ENCODE measurements at regions not wholly inside any gene's neighbourhood (a gene's known extent, or its start where the extent isn't known, plus 50 kb on each side); places are given as distances from the start of the nearest gene placed in this dataset.

DNA sequence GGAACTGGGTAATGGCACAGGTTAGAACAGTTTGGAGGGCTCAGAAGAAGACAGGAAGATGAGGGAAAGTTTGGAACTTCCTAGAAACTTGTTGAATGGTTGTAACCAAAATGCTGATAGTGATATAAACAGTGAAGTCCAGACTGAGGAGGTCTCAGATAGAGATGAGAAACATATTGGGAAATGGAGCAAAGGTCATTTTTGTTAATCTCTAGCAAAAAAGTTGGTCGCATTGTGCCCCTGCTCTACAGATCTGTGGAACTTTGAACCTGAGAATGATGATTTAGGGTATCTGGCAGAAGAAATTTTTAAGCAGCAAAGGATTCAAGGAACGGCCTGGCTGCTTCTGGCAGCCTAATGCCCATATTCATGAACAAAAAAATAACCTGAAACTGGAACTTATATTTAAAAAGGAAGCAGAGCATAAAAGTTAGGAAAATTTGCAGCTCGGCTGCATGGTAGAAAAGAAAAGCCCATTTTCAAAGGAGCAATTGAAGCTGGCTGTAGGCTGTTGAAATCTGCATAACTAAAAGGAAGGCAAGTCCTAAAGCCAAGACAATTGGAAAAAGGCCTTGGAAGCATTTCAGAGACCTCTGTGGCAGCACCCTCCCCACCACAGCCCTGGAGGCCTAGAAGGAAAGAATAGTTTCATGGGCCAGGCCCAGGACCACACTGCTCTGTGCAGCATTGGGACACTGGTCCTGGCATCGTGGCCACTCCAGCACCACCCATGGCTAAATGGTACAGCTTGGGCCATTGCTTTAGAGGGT, 182.6 kb upstream of the CD96 start:
- DNase-seq, result no peak

DNA sequence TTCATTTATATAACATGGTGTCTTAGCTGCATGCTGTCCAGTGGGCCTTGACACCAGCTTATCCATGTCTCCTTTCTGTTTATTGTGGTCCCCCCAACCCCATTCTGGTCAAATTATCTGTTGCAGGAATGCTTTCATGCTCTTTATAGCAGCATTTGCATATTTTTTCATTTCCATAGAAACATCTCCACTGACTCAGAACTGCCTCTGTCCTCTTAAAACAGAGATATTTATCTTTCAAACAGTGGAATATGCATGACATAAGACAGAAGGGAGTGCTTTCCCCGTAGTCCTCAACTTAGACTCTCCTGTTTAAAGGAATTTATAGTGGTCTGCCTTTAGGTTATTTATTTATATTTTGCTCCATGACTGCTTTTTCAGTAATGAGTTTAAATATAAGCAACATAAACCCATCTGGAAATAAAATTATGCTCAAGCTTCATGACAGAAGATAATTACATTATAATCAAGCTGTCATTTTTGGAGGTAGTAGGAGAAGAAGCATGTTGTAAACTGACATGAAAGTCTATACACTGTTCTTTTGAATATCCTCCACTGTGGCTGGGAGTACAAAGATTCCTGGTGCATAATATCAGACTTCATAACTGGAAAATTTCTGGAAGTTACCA, 179.5 kb upstream of the CD96 start:
- no peak for DNase-seq

DNA sequence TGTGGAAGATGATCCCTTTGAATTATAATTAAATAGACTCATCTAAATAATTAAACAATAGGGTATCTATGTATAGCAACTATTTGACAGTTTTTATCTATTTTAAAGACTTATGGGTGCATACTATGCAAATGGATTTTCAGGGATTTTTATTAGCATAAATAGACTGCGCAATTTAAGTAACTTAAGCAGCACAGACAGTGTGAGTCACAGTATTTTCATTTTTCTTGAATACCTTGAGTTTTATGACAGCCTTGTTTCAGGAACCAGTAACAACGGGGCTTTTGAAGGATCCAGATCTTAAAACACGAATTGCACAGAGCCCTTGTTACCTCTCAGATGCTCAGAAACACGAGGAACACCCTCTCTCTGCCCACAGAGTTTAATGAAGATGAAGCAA, 175.5 kb upstream of the CD96 start:
- no peak for DNase-seq

DNA sequence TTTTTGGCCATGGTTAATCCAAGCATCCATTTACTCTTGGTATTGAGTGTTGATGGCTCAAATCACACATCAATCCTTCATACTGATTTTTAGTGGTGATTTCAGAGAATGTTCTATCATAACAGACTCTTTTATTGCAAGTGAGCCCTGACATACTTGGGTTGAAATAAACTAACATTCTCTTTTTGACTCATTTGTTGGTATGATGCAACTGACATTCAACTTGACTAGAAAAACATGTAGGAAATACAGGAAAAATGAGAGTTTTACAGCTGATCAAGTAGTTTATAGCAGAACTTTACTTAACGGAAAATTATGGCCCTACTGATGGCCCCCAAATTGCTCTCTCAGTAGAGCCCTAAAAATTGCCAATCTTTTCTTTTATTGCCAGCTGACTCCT, 173.9 kb upstream of the CD96 start:
- DNase-seq, result no peak

DNA sequence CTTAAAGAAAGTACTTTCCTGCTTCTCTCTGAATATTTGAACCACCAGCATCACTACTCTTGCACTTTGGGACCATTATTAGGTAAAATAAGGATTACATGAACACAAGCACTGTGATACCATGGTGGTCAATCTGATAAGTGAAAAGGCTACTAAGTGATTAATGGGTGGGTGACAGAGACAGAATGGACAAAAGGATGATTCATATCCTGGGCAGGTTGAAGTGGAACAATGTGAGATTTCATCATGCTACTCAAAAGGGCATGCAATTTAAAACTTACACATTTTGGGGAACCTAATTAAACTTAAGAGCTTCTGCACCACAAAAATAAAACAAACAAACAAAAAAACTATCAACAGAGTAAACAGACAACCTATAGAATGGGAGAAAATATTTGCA, 172.0 kb upstream of the CD96 start:
- no peak for DNase-seq

DNA sequence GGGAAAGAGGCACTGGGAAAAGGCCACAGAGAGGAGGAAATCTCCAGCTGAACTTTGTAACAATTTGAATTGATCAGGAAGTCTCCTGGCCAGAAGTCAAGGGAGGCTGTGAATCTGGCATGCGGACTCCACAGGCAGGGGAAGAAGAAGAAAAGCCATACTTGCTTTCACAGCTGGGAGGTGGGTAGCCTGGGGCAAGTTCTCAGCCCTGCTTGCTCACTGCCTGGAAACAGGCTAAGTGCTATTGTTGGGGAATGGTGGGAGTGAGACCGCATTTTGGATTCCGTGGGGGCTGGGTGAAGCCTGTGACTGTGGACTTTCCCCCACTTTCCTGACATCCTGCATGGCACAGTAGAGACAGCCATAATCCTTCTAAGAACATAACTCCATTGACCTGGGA, 168.8 kb upstream of the CD96 start:
- no peak for DNase-seq

DNA sequence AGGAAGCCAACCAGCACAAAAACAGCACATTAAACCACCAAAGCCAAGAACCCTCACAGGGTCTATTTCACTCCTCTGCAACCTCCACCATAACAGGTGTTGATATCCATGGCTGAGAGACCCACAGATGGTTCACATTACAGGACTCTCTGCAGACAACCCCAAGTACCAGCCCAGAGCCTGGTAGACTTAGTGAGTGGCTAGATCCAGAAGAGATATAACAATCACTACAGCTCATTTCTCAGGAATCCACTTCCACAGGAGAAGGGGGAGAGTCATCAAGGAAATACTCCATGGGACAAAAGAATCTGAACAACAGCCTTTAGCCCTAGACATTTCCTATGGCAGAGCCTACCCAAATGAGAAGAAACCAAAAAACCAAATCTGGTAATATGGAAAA, 168.1 kb upstream of the CD96 start:
- peak; percentile 4 for DNase-seq

DNA sequence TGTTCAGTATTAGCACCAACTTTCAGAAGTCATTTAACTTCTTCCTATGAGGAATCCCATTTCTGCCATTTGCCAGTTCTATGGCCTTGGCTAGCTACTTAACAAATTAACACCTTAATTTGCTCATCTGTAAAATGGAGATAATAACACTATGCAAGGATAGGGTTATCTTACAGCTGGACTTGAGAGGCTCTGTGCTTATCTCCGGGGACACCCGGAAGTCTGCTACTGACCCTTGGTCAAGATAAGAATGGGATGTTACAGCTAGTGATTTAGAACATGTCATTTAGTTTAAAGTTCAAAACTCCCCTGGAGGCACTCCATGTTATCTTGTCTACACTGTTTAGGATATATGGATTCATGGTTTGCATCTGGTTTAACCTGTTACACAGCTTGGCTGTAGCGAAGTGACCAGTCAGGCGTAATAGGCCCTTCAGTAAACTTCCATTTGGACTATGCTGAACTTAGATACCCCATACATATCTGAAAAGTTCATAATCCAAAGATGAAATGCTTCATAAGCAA, 156.0 kb upstream of the CD96 start:
- no peak for DNase-seq

DNA sequence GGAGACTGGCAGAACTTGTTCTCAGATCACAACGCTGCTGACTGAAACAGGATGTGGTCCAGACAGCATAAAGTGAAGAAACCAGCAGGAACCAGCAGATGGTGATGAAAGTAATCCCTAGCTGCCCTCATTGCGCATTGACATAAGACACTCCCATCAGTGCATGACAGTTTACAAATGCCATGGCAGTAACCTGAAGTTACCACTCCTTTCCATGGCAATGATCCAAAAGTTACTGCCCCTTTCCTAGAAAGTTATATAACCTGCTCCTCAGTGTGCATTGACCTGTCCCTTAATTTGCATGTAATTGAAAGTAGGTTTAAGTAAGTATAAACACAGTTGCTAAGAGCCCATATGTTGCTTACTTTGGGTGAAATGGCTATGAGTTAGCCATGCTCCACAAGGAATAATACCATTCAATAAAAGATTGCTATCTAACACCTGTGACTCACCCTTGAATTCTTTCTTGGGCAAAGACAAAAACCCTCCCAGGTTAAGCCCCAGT, 149.1 kb upstream of the CD96 start:
- peak; percentile 7 for DNase-seq

DNA sequence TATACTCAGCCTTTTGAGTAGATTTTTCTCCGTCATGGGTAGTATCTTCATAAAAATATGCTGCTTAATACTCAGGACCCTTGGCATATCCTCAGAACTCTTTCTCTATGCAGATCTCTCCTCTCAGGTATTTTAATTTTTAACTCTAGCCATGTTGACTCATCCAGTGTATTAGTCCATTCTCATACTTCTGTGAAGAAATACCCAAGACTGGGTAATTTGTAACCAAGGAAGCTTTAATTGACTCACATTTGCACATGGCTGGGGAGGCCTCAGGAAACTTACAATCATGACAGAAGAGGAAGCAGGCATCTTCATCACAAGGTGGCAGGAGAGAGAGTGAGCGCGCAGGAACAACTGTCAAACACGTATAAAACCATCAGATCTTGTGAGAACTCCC, 129.3 kb upstream of the CD96 start:
- DNase-seq, result no peak

DNA sequence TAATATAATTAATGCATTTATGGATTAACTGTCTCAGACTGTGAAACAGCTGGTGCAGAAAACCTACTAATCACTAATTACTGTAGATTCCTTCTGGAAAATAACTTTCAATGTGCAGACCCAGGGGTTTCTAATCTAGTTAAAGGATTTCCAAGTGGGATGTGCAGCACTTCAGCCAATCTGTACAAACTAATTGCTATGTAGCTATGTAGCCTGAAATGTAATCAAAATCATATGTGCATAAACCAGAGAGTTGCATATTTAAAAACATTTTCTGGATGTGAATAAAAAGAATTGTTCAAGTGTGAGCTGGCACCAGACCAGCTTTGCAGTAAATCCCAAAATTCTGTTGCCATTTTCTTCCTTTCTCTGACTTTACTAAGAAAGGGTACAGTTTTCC, 127.5 kb upstream of the CD96 start:
- DNase-seq, result no peak

DNA sequence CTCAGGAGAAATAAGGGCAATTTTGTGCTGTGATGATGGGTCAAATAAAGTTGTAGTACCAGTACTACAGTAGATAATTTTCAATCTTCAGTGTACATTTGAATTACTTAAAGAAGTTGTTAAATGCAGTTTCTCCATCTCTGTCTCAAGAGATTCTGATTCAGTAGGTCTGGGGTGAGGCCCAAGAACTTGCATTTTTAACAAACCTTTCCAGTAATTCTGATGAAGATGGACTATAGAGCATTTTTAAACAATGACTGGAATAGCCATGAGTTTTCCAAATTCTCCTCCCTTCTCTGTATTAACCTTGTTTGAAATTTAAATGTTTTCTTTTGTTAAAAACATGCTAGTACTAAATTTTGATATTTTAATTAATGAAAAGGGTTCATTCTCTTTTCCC, 127.0 kb upstream of the CD96 start:
- DNase-seq, result no peak

DNA sequence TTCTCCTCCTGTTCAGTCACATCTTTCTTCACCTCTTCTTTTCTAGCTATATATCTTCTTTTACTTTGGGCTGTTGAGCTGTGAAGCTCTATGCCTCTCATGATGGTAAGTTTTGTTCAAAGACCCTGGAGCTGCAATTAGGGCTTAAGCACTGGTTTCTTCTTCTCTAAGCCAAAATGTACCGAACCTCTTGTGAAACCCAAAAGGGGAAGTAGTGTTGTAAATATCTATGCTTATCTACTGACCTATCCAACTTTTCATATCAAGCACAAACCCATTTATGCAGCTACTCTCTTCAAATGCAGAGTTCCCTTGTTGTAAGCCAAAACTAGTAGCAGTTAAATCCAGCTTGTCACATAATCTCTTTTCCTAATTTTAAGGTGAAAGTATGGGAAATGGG, 123.6 kb upstream of the CD96 start:
- DNase-seq, result no peak

DNA sequence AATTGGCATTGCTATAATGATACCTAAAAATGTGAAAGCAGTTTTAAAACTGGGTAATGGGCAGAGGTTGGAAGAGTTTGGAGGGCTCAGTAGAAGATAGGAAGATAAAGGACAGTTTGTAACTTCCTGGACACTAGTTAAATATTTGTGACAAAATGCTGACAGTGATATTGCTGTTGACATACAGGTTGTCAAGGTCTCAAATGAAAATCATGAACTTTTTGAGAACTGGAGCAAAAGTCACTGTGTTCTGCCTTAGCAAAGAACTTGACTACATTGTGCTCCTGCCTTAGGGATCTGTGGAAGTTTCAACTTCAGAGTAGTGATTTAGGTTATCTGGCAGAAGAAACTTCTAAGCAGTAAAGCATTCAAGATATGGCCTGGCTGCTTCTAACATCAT, 113.7 kb upstream of the CD96 start:
- DNase-seq, result no peak

DNA sequence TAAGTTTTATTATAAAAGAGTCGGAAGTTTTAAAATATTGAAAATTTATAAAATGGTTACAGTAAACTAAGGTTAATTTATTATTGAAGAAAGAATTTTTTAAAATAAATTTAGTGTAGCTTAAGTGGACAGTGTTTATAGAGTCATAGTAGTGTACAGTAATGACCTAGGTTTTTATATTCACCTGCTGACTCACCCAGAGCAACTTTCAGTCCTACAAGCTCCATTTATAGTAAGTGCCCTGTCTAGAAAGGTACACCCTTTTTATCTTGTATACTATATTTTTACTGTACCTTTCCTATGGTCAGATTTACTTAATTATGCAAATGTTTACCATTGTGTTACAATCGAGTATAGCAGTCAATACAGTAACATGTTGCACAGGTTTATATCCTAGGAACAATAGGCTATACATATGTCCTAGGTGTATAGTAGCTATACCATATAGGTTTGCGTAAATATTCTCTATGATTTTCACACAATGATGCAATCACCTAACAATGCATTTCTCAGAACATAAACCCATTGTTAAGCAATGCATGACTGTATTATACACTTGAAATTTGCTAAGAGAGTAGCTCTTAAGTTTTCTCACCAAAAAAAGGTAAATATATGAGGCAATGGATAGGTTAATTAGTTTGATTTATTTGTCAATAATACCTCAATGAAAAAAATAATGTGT, 106.9 kb upstream of the CD96 start:
- DNase-seq, result no peak

DNA sequence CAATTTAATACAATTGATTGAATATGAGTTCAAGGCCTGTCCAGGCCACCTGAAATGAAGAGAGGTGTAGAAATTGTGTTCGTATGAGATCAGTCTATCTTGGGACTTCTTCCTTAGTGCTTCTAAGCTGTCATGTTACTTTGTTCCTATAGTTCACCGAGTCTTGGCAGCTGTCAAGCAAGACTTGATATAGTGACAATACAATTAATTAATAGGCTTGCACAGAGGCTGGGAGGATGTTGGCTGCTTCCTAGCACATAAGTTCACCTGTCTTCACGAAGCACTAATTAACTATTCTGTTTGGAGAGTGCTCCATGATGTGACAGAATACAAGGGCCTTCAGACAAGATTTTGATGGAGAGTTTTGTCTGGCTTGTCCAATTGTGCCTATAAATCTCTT, 103.7 kb upstream of the CD96 start:
- no peak for DNase-seq

DNA sequence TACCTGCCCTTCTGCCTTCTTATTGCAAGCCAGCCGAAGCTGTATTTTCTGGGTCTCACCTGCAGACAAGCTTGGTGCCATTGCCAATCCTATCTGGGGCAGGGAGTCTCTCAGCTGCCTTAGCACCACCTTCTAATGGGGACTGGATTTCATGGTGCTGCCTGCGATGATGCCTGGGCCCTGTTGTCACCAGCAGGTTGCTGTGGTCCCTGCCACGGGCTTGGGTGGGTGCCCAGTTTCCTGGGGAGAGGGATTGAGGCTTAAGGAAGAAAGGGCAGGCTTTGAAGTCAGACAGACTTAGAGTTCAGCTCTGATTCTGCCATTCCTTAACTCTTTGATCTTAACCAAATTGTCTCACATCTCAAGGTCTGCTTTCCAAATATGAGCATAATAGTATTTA, 87.4 kb upstream of the CD96 start:
- no peak for DNase-seq

DNA sequence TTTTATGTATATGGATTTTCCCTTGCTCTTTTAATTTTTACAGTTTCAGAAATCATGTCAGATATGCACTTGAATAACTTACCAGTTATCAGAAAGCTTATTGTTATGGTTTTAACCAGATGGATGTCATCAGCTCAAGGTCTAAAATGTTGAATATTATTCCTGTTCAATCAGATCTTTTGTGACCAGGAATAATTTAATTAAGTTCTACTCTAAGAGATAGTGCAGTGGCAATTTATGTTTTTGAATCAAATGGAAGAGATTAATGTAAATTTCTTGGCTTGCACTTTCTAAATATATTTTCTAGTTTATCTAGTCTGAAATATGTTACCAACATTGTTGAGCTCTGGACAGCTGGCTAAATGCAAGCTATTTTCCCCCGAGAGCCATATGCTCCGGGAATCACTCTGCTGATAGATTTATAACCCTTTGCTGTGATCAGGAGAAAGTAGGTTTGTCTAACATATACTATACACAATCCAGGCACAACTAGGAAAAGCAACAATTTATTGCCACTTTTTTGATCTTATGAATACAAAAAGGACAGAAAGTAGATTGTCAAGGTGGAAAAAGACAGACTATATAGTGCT, 76.8 kb upstream of the CD96 start:
- DNase-seq, result no peak

DNA sequence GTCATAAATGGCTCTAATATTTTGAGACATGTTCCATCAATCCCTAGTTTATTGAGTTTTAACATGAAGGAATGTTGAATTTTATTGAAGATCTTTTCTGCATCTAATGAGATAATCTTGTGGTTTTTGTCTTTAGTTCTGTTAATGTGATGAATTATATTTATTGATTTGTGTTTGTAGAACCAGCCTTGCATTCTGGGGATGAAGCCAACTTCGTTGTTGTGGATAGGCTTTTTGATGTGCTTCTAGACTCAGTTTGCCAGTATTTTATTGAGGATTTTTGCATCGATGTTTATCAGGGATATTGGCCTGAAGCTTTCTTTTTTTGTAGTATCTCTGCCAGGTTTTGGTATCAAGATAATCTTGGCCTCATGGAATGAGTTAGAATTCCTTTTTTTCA, 72.0 kb upstream of the CD96 start:
- no peak for DNase-seq

DNA sequence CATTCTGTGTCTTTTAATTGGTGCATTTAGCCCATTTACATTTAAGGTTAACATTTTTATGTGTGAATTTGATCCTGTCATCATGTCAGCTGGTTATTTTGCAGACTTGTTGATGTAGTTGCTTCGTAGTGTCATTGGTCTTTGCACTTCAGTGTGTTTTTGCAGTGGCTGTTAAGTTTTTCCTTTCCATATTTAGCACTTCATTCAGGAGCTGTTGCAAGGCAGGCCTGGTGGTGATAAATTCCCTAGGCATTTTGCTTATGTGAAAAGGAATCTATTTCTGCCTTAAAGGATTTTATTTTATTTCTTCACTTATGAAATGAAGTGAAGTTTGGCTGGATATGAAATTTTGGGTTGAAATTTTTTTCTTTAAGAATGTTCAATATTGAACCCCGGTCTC, 70.2 kb upstream of the CD96 start:
- no peak for DNase-seq

DNA sequence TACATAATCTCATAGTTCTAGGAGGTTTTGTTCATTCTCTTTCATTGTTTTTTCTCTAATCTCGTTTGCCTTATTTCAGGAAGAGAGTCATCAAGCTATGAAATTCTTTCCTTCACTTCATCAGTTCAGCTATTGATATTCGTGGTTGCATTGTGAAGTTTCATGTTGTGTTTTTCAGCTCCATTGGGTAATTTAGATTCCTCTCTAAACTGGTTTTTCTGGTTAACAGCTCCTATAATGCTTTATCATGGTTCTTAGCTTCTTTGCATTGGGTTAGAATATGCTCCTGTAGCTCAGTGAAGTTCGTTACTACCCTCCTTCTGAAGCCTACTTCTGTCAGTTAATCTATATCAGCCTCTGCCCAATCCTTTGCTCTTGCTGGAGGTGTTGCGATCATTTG, 69.4 kb upstream of the CD96 start:
- DNase-seq, result no peak

DNA sequence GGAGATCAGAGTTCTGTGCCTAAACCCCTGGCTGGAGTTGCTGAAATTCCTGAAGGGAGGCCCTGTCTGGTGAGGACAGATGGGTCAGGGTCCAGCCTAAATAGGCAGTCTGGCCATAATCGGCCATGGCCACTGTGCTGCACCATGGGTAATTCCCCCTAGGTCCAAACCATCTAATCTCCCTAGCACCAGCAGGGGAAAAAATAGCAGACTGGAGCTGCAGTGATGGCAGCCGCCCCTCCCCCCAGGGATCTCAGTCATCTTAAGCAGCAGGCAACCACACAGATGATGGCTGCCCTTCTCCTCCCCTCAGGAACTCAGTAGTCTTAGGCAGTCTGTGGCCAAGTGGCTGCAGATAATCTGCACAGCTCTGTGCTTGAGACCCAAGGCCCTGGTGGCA, 68.4 kb upstream of the CD96 start:
- DNase-seq, result no peak

DNA sequence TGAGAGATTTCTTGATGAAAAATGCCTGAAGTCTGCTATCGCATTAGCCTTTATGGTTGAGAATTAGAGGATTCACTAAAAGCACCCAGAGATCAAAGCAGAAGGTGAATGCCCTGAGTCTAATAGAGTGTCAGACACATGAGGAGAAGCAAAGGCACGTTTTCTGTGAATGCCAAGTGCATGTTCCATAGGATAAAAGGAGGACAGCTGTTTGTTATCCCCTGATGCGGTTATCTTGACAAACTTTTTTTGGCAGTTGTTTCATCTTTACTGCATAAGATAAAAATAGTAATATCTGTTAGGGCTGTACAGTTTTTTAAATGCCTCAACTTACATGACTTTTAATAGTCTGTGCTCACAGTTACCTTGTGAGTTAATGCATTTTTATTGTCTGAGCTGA, 65.3 kb upstream of the CD96 start:
- no peak for DNase-seq

DNA sequence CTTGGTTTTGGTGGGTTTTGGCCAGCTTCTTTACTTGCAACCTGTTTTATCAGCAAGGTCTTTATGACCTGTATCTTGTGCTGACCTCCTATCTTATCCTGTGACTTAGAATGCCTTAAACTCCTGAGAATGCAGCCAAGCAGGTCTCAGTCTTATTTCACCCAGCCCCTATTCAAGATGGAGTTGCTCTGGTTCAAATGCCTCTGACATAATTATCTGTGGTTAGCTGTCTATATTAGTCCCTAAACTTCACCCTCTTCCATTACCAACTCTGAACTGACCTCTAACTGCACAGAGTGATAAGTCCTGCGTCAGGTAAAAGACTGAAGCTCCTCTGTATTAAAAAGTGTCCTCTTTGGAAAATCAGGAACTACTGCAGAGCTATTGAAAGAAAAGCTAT, 61.9 kb upstream of the CD96 start:
- DNase-seq, result no peak
